ENCODE measurements at regions not wholly inside any gene's neighbourhood (a gene's known extent, or its start where the extent isn't known, plus 50 kb on each side); places are given as distances from the start of the nearest gene placed in this dataset.
"Not testable (repeated sequence)": the region's sequence is repeated elsewhere in the genome, so short reads cannot be mapped to it uniquely, and the experiment has no call there.

DNA sequence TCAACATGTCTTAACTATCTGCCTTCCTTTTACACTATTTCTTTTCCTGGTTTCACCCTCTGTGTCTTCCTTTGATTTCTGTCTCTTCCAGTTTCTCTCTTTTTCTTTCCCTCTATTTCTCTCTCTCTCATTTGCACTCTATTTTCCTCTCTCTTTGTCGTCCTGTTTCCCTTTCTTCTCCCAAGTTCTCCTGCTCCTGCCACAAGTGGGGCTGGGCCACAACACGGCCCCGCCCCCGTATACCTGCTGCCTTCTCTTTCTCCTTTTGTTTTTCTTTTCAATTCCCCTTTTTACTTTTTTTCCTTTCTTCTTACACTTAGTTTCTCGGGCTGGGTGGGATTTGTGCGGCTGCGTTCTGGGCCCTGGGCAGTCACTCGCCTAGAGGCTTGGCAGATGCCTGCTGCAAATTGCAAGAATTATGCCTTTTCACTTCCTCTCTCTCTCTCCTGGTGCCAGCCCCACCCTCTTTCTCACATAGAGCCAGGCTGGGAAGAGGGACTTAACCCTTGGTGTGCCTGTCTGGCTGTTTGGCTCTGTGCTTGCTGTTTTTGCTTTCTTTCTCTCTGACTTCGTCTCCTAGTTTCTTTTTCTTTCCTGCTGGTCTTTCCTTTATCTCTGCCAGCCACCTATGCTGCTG, 2139.4 kb downstream of the TP53TG3F start:
- no peak overlapping the region for H3K4me3 ChIP-seq
- TF ChIP-seq CTCF (IDR thresholded peaks at IDR 0.05 in 4 of 5, conservative IDR thresholded peaks at IDR 0.05 in 1 of 5) (no peak), POLR2A (IDR thresholded peaks at IDR 0.05) (no peak)
- ATAC-seq (no peak), DNase-seq (no peak)
- H3K27ac ChIP-seq = no peak overlapping the region
- H3K27me3 ChIP-seq = no peaks in the 10 kb centered on the region
- no peaks in the 10 kb centered on the region for H3K36me3 ChIP-seq
- no peaks in the 10 kb centered on the region for H3K4me1 ChIP-seq
- intact Hi-C loops (cut with DNase I; ENCODE audit: low total_unique reads) (no loop called here), in situ Hi-C loops (cut with MboI; ENCODE audit: low sequenced_read_pairs in 4 of 4) (no loop called here)
- H3K9me3 ChIP-seq = no peaks in the 10 kb centered on the region

- DNase-seq (no peak), ATAC-seq (no peak)
- H3K4me1 ChIP-seq = no peaks in the 10 kb centered on the region
- H3K9me3 ChIP-seq = no peaks in the 10 kb centered on the region
- intact Hi-C loops (cut with DNase I; ENCODE audit: low total_unique reads) (no loop called here), in situ Hi-C loops (cut with MboI; ENCODE audit: low sequenced_read_pairs in 4 of 4) (no loop called here)
- H3K27ac ChIP-seq = no peak overlapping the region
- no peak for TF ChIP-seq POLR2A (IDR thresholded peaks at IDR 0.05)
- TF ChIP-seq CTCF (IDR thresholded peaks at IDR 0.05 in 4 of 5, conservative IDR thresholded peaks at IDR 0.05 in 1 of 5) = no peak
- no peak overlapping the region for H3K4me3 ChIP-seq
- H3K27me3 ChIP-seq = no peaks in the 10 kb centered on the region
- no peaks in the 10 kb centered on the region for H3K36me3 ChIP-seq
Measured at GRCh38 chr16:35599429-35600160, 2140.2 kb downstream of the TP53TG3F start.

DNA sequence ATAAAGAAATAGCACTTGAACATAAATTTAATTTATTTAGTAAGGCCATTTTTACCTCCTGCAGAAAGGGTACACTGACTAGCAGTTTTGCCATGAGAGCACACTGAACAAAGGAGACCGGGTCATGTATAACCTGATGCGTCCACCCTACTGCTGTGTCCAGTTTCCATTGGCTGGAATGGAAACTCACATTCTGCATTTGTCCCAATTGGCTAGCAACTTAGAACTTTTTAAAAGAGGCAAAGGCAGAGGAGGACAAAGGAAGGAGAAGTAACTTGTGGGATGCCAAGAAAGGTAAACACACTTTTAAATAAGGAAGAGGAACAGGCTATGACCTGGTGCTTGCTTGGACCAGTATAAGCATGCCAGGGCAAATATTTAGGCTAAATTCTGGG, 2140.7 kb downstream of the TP53TG3F start:
- intact Hi-C loops (cut with DNase I; ENCODE audit: low total_unique reads); DNase-seq; H3K27me3 ChIP-seq; H3K4me3 ChIP-seq; in situ Hi-C loops (cut with MboI; ENCODE audit: low sequenced_read_pairs in 4 of 4); H3K4me1 ChIP-seq; H3K27ac ChIP-seq; ATAC-seq; H3K9me3 ChIP-seq; H3K36me3 ChIP-seq: not testable (repeated sequence)

DNA sequence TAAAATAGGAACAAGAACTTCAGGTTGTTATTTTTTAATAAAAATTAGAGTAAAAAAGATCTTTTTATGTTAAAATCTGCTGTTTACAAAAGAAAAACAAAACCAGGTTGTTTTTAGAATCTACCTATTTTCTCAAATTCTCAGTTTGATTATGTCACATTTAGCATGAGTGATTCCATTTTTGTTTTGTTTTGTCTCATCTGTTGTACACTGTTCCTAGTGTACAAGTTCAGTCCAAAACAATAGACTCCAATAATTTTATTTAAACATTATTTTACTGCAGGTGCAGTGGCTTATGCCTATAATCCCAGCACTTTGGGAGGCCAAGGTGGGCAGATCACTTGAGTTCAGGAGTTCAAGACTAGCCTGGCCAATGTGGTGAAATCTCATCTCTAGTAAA, 2142.7 kb downstream of the TP53TG3F start:
- DNase-seq (no peak), ATAC-seq (no peak)
- no peak overlapping the region for H3K4me3 ChIP-seq
- in situ Hi-C loops (cut with MboI; ENCODE audit: low sequenced_read_pairs in 4 of 4) = no loop called here
- TF ChIP-seq POLR2A (IDR thresholded peaks at IDR 0.05) (no peak), CTCF (IDR thresholded peaks at IDR 0.05 in 4 of 5, conservative IDR thresholded peaks at IDR 0.05 in 1 of 5) (no peak)
- no peaks in the 10 kb centered on the region for H3K4me1 ChIP-seq
- H3K27me3 ChIP-seq = no peaks in the 10 kb centered on the region
- intact Hi-C loops (cut with DNase I; ENCODE audit: low total_unique reads) = no loop called here
- H3K27ac ChIP-seq = no peak overlapping the region
- H3K9me3 ChIP-seq = no peaks in the 10 kb centered on the region
- no peaks in the 10 kb centered on the region for H3K36me3 ChIP-seq

- ATAC-seq; intact Hi-C loops (cut with DNase I; ENCODE audit: low total_unique reads); DNase-seq: not testable (repeated sequence)
Measured at GRCh38 chr16:35603371-35603770, 2144.0 kb downstream of the TP53TG3F start.

More at GRCh38 chr16:35603371-35603770, 2144.0 kb downstream of the TP53TG3F start:
- H3K27me3 ChIP-seq; H3K4me3 ChIP-seq; in situ Hi-C loops (cut with MboI; ENCODE audit: low sequenced_read_pairs in 4 of 4); H3K27ac ChIP-seq; H3K9me3 ChIP-seq; H3K4me1 ChIP-seq; H3K36me3 ChIP-seq: not testable (repeated sequence)

All from gastrocnemius medialis (tissue), 4 donors.